Astrocyte (in vitro differentiated cells and primary cell): ENCODE measurements at regions not wholly inside any gene's neighbourhood (a gene's known extent, or its start where the extent isn't known, plus 50 kb on each side); places are given as distances from the start of the nearest gene placed in this dataset.

Experiments used
- DNase-seq: peaks from one replicate; pipeline ENCODE4 v3.0.0-alpha.2; 2010; ENCODE audit warnings: low read depth
- FAIRE-seq: peaks from 2 replicates; lab custom pipeline; 2011; peaks lifted over from hg19 to GRCh38; lab: Jason Lieb, UNC
- H2AFZ ChIP-seq: 2 replicates; pipeline ENCODE4 v1.6.0; 2012; ENCODE audit warnings: low read depth, low read length, inconsistent platforms
- H3K27ac ChIP-seq: 2 replicates; pipeline ENCODE4 v1.5.1; 2011; ENCODE audit warnings: low read depth, low read length, inconsistent platforms
- H3K27me3 ChIP-seq: 2 replicates; pipeline ENCODE4 v1.6.0; 2011; ENCODE audit warnings: low read length, inconsistent platforms; ENCODE audit not compliant: insufficient read depth
- H3K36me3 ChIP-seq: 2 replicates; pipeline ENCODE4 v1.5.1; 2011; ENCODE audit warnings: low read length, inconsistent platforms; ENCODE audit not compliant: insufficient read depth
- H3K4me1 ChIP-seq: 2 replicates; pipeline ENCODE4 v1.5.1; 2011; ENCODE audit warnings: low read length, inconsistent platforms; ENCODE audit not compliant: insufficient read depth
- H3K4me2 ChIP-seq: 2 replicates; pipeline ENCODE4 v1.6.0; 2012; ENCODE audit warnings: low read length, inconsistent platforms
- H3K4me3 ChIP-seq: 2 replicates; pipeline ENCODE4 v1.5.1; 2011; ENCODE audit warnings: low read depth, mild to moderate bottlenecking, low read length, inconsistent platforms; ENCODE audit not compliant: insufficient read depth
- H3K79me2 ChIP-seq: 2 replicates; pipeline ENCODE4 v1.6.0; 2012; ENCODE audit warnings: mild to moderate bottlenecking, low read length, inconsistent platforms; ENCODE audit not compliant: insufficient read depth
- H3K9ac ChIP-seq: 2 replicates; pipeline ENCODE4 v1.6.0; 2012; ENCODE audit warnings: mild to moderate bottlenecking, low read length, inconsistent platforms
- H3K9me3 ChIP-seq: 2 replicates; pipeline ENCODE4 v1.5.1; 2012; ENCODE audit warnings: low read depth, mild to moderate bottlenecking, low read length, inconsistent platforms; ENCODE audit not compliant: insufficient read depth
- H4K20me1 ChIP-seq: 2 replicates; pipeline ENCODE4 v1.6.0; 2012; ENCODE audit warnings: low read length, inconsistent platforms; ENCODE audit not compliant: insufficient read depth
- H3K27ac Mint-ChIP-seq: one replicate; pipeline ENCODE4 v1.8.0; 2021; ENCODE audit warnings: mild to moderate bottlenecking, mixed read lengths; ENCODE audit not compliant: unreplicated experiment
- H3K27me3 Mint-ChIP-seq: one replicate; pipeline ENCODE4 v1.8.0; 2021; ENCODE audit warnings: low read depth, mixed read lengths; ENCODE audit not compliant: unreplicated experiment
- H3K36me3 Mint-ChIP-seq: one replicate; pipeline ENCODE4 v1.8.0; 2021; ENCODE audit warnings: low read depth, mixed read lengths; ENCODE audit not compliant: unreplicated experiment
- H3K4me1 Mint-ChIP-seq: one replicate; pipeline ENCODE4 v1.8.0; 2021; ENCODE audit warnings: low read depth, mixed read lengths; ENCODE audit not compliant: unreplicated experiment
- H3K4me3 Mint-ChIP-seq: one replicate; pipeline ENCODE4 v1.8.0; 2021; ENCODE audit warnings: mild to moderate bottlenecking, moderate library complexity, mixed read lengths; ENCODE audit not compliant: unreplicated experiment
- H3K9me3 Mint-ChIP-seq: one replicate; pipeline ENCODE4 v1.8.0; 2021; ENCODE audit warnings: mild to moderate bottlenecking, mixed read lengths; ENCODE audit not compliant: unreplicated experiment
- EZH2 ChIP-seq: IDR thresholded peaks from 2 replicates; pipeline ENCODE4 v1.6.1; 2012; ENCODE audit warnings: mild to moderate bottlenecking, low read length, inconsistent platforms; ENCODE audit not compliant: insufficient read depth
- TF ChIP-seq, protein P1 (sequence below): IDR thresholded peaks from 2 replicates; pipeline ENCODE4 v1.5.1; 2011; ENCODE audit warnings: low read depth, mild to moderate bottlenecking, inconsistent platforms, low read length, moderate library complexity; ENCODE audit not compliant: insufficient read depth

DNA sequence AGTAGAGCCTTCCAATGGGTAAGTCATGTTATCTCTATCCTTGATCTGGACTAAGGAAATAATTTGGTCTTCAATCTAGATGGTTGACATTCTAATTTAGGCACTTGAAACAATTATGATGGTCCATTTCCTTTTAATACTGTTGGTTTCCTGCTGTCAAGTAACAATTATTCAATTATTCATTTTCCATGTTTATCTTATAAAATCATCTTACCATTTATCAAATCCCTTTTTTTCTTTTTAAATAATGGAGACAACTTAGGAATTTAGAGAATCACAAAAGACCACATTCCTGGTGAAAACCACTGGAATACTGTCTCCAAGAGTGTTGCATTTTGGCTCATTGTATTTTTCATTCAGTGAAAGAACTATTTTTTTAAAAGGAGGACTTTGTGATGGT, 148.7 kb upstream of the CTSO start:
- Mint-ChIP-seq H3K9me3 (no peaks in the 10 kb centered on the region), H3K4me3 (no peak overlapping the region)
- peak; percentile 79 for DNase-seq

DNA sequence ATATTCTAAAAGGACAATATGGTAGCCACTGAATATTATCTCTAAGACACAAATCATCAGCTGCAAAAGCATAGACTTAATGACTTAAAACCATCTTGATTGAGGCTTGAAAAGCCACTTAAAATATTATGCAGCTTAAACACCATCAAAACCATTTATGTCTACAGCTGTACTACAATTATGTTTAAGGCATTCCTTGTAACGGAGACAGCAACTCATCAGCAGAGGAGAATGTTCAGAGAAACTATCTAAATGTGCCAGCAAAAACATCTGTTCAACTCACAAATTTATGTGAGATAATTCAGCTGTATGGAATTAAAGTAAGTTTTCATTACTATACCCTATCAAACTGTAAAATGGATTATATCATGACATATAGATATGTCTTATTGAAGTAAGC, 147.9 kb upstream of the CTSO start:
- no peaks in the 10 kb centered on the region for H3K9me3 Mint-ChIP-seq

More for the DNA sequence above, 148.7 kb upstream of the CTSO start:
- Histone ChIP-seq H3K9me3 (no peaks in the 10 kb centered on the region), H3K27me3 (no peaks in the 10 kb centered on the region), H3K4me3 (no peak overlapping the region), H3K27ac (no peak overlapping the region), H3K36me3 (no peaks in the 10 kb centered on the region), H2AFZ (no peak overlapping the region), H3K79me2 (no peaks in the 10 kb centered on the region), H4K20me1 (no peaks in the 10 kb centered on the region), H3K4me1 (peaks cover 6% of the 10 kb centered on the region), H3K9ac (no peak overlapping the region), H3K4me2 (no peak overlapping the region)
- no peaks in the 10 kb centered on the region for H3K27me3 Mint-ChIP-seq
- H3K4me1 Mint-ChIP-seq = peaks cover 28% of the 10 kb centered on the region
- peak overlapping the region; percentile 45 for H3K27ac Mint-ChIP-seq
- no peaks in the 10 kb centered on the region for H3K36me3 Mint-ChIP-seq
- no peak for FAIRE-seq
- TF ChIP-seq, protein P1, sequence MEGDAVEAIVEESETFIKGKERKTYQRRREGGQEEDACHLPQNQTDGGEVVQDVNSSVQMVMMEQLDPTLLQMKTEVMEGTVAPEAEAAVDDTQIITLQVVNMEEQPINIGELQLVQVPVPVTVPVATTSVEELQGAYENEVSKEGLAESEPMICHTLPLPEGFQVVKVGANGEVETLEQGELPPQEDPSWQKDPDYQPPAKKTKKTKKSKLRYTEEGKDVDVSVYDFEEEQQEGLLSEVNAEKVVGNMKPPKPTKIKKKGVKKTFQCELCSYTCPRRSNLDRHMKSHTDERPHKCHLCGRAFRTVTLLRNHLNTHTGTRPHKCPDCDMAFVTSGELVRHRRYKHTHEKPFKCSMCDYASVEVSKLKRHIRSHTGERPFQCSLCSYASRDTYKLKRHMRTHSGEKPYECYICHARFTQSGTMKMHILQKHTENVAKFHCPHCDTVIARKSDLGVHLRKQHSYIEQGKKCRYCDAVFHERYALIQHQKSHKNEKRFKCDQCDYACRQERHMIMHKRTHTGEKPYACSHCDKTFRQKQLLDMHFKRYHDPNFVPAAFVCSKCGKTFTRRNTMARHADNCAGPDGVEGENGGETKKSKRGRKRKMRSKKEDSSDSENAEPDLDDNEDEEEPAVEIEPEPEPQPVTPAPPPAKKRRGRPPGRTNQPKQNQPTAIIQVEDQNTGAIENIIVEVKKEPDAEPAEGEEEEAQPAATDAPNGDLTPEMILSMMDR = no peak
- TF ChIP-seq EZH2 = no peak

DNA sequence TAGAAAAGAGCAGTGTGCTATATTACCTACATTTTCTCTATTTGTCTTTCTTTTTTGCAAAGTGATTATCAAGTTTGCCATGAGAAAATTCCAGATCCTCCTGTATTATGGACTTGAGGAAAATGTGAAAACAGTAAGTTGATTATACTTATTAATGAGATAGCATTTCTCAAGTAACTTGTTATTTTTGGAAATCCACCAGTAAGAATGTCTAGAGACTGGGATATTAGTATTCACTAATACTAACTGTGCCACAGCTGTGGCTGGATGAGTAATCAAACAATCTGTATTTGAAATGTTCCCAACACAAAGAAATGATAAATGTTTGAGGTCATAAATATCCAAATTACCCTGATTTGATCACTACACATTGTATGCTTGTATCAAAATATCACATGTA, 147.0 kb upstream of the CTSO start:
- Mint-ChIP-seq H3K4me3 (no peak overlapping the region), H3K27me3 (no peaks in the 10 kb centered on the region), H3K4me1 (peaks cover 28% of the 10 kb centered on the region), H3K27ac (peak overlapping the region; percentile 84), H3K9me3 (no peaks in the 10 kb centered on the region), H3K36me3 (no peaks in the 10 kb centered on the region)
- H3K9ac ChIP-seq = no peak overlapping the region
- no peak overlapping the region for H3K4me2 ChIP-seq
- TF ChIP-seq, protein P1 = no peak
- no peak for TF ChIP-seq EZH2
- H4K20me1 ChIP-seq = no peaks in the 10 kb centered on the region
- H3K27me3 ChIP-seq = no peaks in the 10 kb centered on the region
- no peak overlapping the region for H2AFZ ChIP-seq
- no peak overlapping the region for H3K27ac ChIP-seq
- DNase-seq (peak; percentile 74), FAIRE-seq (no peak)
- no peaks in the 10 kb centered on the region for H3K9me3 ChIP-seq
- no peak overlapping the region for H3K4me3 ChIP-seq
- H3K36me3 ChIP-seq = no peaks in the 10 kb centered on the region
- peaks cover 6% of the 10 kb centered on the region for H3K4me1 ChIP-seq
- H3K79me2 ChIP-seq = no peaks in the 10 kb centered on the region

More for the DNA sequence above, 147.9 kb upstream of the CTSO start:
- Histone ChIP-seq H3K27me3 (no peaks in the 10 kb centered on the region), H3K79me2 (no peaks in the 10 kb centered on the region), H3K4me3 (no peak overlapping the region), H2AFZ (no peak overlapping the region), H3K9ac (no peak overlapping the region), H3K9me3 (no peaks in the 10 kb centered on the region), H3K36me3 (no peaks in the 10 kb centered on the region), H3K27ac (no peak overlapping the region), H3K4me2 (no peak overlapping the region), H3K4me1 (peaks cover 6% of the 10 kb centered on the region), H4K20me1 (no peaks in the 10 kb centered on the region)
- H3K36me3 Mint-ChIP-seq = no peaks in the 10 kb centered on the region
- H3K4me1 Mint-ChIP-seq = peaks cover 28% of the 10 kb centered on the region
- no peak overlapping the region for H3K27ac Mint-ChIP-seq
- DNase-seq (peak; percentile 65), FAIRE-seq (no peak)
- no peak overlapping the region for H3K4me3 Mint-ChIP-seq
- TF ChIP-seq, protein P1 = no peak
- no peak for TF ChIP-seq EZH2
- H3K27me3 Mint-ChIP-seq = no peaks in the 10 kb centered on the region
